ENCODE measurements at regions not wholly inside any gene's neighbourhood (a gene's known extent, or its start where the extent isn't known, plus 50 kb on each side); places are given as distances from the start of the nearest gene placed in this dataset.

- WGBS, 2 donors: 77% methylated on average over 1 of the region's 1 CpG
- TF ChIP-seq POLR2A (IDR thresholded peaks at IDR 0.05) (no peak), CTCF (IDR thresholded peaks at IDR 0.05) (no peak)
- intact Hi-C loops (cut with DNase I; ENCODE audit: low total_unique reads): no loop called here
- DNase-seq (ENCODE audit: low spot score in 2 of 2): no peak
- no peak overlapping the region for H3K4me3 ChIP-seq (ENCODE audit: low read depth, poor library complexity, severe bottlenecking)
These were observed 400.4 kb downstream of the CDC14C start for GRCh38 chr7:49324707-49325106.

- WGBS, 2 donors: 47 to 56% methylated on average over 4 of the region's 4 CpGs
- TF ChIP-seq CTCF (IDR thresholded peaks at IDR 0.05): no peak
- TF ChIP-seq POLR2A (IDR thresholded peaks at IDR 0.05): no peak
- no peak overlapping the region for H3K4me3 ChIP-seq (ENCODE audit: low read depth, poor library complexity, severe bottlenecking)
- DNase-seq (ENCODE audit: low spot score in 2 of 2): no peak
- intact Hi-C loops (cut with DNase I; ENCODE audit: low total_unique reads): no loop called here
These were observed 401.2 kb downstream of the CDC14C start for GRCh38 chr7:49325571-49325970.

GRCh38 chr7:49327155-49327554 lies 402.8 kb downstream of the CDC14C start:
- intact Hi-C loops (cut with DNase I; ENCODE audit: low total_unique reads): no loop called here
- WGBS, 2 donors: 87 to 89% methylated on average over 8 of the region's 8 CpGs
- TF ChIP-seq CTCF (IDR thresholded peaks at IDR 0.05): no peak
- no peak for TF ChIP-seq POLR2A (IDR thresholded peaks at IDR 0.05)
- DNase-seq (ENCODE audit: low spot score in 2 of 2): no peak
- no peak overlapping the region for H3K4me3 ChIP-seq (ENCODE audit: low read depth, poor library complexity, severe bottlenecking)

- TF ChIP-seq CTCF (IDR thresholded peaks at IDR 0.05): no peak
- TF ChIP-seq POLR2A (IDR thresholded peaks at IDR 0.05): no peak
- H3K4me3 ChIP-seq (ENCODE audit: low read depth, poor library complexity, severe bottlenecking): no peak overlapping the region
- DNase-seq (ENCODE audit: low spot score in 2 of 2): no peak
- 72 to 77% methylated on average over 4 of the region's 4 CpGs for WGBS, 2 donors
- intact Hi-C loops (cut with DNase I; ENCODE audit: low total_unique reads): no loop called here
These were observed 409.0 kb downstream of the CDC14C start for GRCh38 chr7:49333180-49333881.

GRCh38 chr7:49341849-49342248 lies 417.5 kb downstream of the CDC14C start:
- intact Hi-C loops (cut with DNase I; ENCODE audit: low total_unique reads): loop anchor here (5.0 kb wide), 1 partner anchor 1900 kb away; no protein-coding TSS in a partner anchor
- DNase-seq (ENCODE audit: low spot score in 2 of 2): no peak
- no peak overlapping the region for H3K4me3 ChIP-seq (ENCODE audit: low read depth, poor library complexity, severe bottlenecking)
- TF ChIP-seq POLR2A (IDR thresholded peaks at IDR 0.05) (no peak), CTCF (IDR thresholded peaks at IDR 0.05) (no peak)
- WGBS, 2 donors: 80 to 93% methylated on average over 3 of the region's 3 CpGs

GRCh38 chr7:49344556-49344955 lies 420.2 kb downstream of the CDC14C start:
- intact Hi-C loops (cut with DNase I; ENCODE audit: low total_unique reads): loop anchor here (5.0 kb wide), 1 partner anchor 1902 kb away; no protein-coding TSS in a partner anchor
- WGBS, 2 donors: 78 to 85% methylated on average over 1 of the region's 1 CpG
- no peak overlapping the region for H3K4me3 ChIP-seq (ENCODE audit: low read depth, poor library complexity, severe bottlenecking)
- DNase-seq (ENCODE audit: low spot score in 2 of 2): no peak
- TF ChIP-seq CTCF (IDR thresholded peaks at IDR 0.05) (no peak), POLR2A (IDR thresholded peaks at IDR 0.05) (no peak)
